K562 (cell line): ENCODE measurements at regions not wholly inside any gene's neighbourhood (a gene's known extent, or its start where the extent isn't known, plus 50 kb on each side); places are given as distances from the start of the nearest gene placed in this dataset.
A peak's percentile ranks its signal among the peaks of the same experiment; 100 is the strongest.

Experiments used
- AFF4 ChIP-seq: sonication (generic); formaldehyde crosslinking; IDR thresholded peaks from 2 replicates; pipeline ENCODE4 v1.8.0; 2023; ENCODE audit warnings: mild to moderate bottlenecking, missing genetic modification reagents
- ARID1B ChIP-seq: fragments of 450-650 bp; IDR thresholded peaks from 2 replicates; pipeline ENCODE4 v1.6.1; 2016; ENCODE audit warnings: antibody characterized with exemption, mild to moderate bottlenecking, inconsistent platforms
- BRCA1 ChIP-seq, 2 experiments: fragments of 450-650 bp in 1 of 2; sonication (generic) in 1 of 2; formaldehyde crosslinking in 1 of 2; IDR thresholded peaks; 2 replicates each; pipeline versions ENCODE4 v1.5.0 to v1.6.1; 2017 to 2020; ENCODE audit warnings: mild to moderate bottlenecking in 1 of 2, missing genetic modification reagents in 1 of 2
- CTCF ChIP-seq, 3 experiments: IDR thresholded peaks in 2 of 3; conservative IDR thresholded peaks in 1 of 3; 2 replicates each; pipeline ENCODE4 v1.5.1; 2011 to 2012; ENCODE audit warnings: low read length in 3 of 3, mild to moderate bottlenecking in 3 of 3, control low read depth in 2 of 3, improper control_type of control experiment in 1 of 3, inconsistent platforms in 1 of 3, low read depth in 1 of 3, mixed read lengths in 1 of 3, moderate library complexity in 1 of 3; ENCODE audit not compliant: insufficient read depth in 2 of 3
- EP300 ChIP-seq: IDR thresholded peaks from 2 replicates; pipeline ENCODE4 v1.6.1; 2012; ENCODE audit warnings: low read length, improper control_type of control experiment
- HDAC6 ChIP-seq: IDR thresholded peaks from 2 replicates; pipeline ENCODE4 v1.6.1; 2012; ENCODE audit warnings: low read depth, mild to moderate bottlenecking, control low read depth, inconsistent platforms, low read length, moderate library complexity
- MAFK ChIP-seq: IDR thresholded peaks from 2 replicates; pipeline ENCODE4 v1.6.1; 2011; ENCODE audit warnings: low read length, improper control_type of control experiment
- NCOA2 ChIP-seq, 2 experiments: fragments of 450-650 bp; IDR thresholded peaks; 2 replicates each; pipeline ENCODE4 v1.6.1; 2018; ENCODE audit warnings: mild to moderate bottlenecking in 2 of 2, moderate library complexity in 1 of 2; ENCODE audit not compliant: partially characterized antibody in 2 of 2
- NFXL1 ChIP-seq: fragments of 450-650 bp; formaldehyde crosslinking; IDR thresholded peaks from 2 replicates; pipeline ENCODE4 v1.4.0; 2021; ENCODE audit warnings: mild to moderate bottlenecking
- POLR2AphosphoS5 ChIP-seq: IDR thresholded peaks from 2 replicates; pipeline ENCODE4 v1.6.1; 2011; ENCODE audit warnings: mild to moderate bottlenecking, low read depth, low read length, moderate library complexity; ENCODE audit not compliant: control insufficient read depth, insufficient read depth
- RREB1 ChIP-seq: fragments of 250-450 bp; sonication (Bioruptor Pico); IDR thresholded peaks from 2 replicates; pipeline ENCODE4 v1.4.0; 2020
- ZBTB8A ChIP-seq: fragments of 450-650 bp; IDR thresholded peaks from 2 replicates; pipeline ENCODE4 v1.6.1; 2018; ENCODE audit warnings: mild to moderate bottlenecking, moderate library complexity; ENCODE audit not compliant: partially characterized antibody
- ZC3H4 ChIP-seq: sonication (generic); formaldehyde crosslinking; IDR thresholded peaks from 2 replicates; pipeline ENCODE4 v1.9.0; 2021; ENCODE audit warnings: missing genetic modification reagents, borderline replicate concordance

GRCh38 chr12:93078577-93078976 lies 149.5 kb upstream of the EEA1 start:
- no peak for TF ChIP-seq NFXL1 (CRISPR knock-in tag)
- no peak for TF ChIP-seq ZC3H4 (CRISPR knock-in tag)
- TF ChIP-seq CTCF (IDR thresholded peaks at IDR 0.05 in 2 of 3, conservative IDR thresholded peaks at IDR 0.05 in 1 of 3; ENCODE audit: insufficient read depth in 2 of 3, low read depth in 1 of 3, low read length in 3 of 3) = no peak
- TF ChIP-seq NCOA2 (IDR thresholded peaks at IDR 0.05; ENCODE audit: partially characterized antibody in 2 of 2) = no peak
- no peak for TF ChIP-seq RREB1 (CRISPR knock-in tag)
- TF ChIP-seq POLR2AphosphoS5 = no peak
- TF ChIP-seq ARID1B = no peak
- no peak for TF ChIP-seq EP300
- no peak for TF ChIP-seq AFF4 (CRISPR knock-in tag)
- TF ChIP-seq ZBTB8A = no peak
- no peak for TF ChIP-seq HDAC6
- 0 out of 2 replicates have a peak, but pooled peaks have one; percentile 22 for TF ChIP-seq MAFK
- TF ChIP-seq BRCA1 (IDR thresholded peaks at IDR 0.05) = no peak
- no peak for TF ChIP-seq BRCA1 (CRISPR knock-in tag; IDR thresholded peaks at IDR 0.05)
